ENCODE measurements at regions not wholly inside any gene's neighbourhood (a gene's known extent, or its start where the extent isn't known, plus 50 kb on each side); places are given as distances from the start of the nearest gene placed in this dataset.

GRCh38 chr13:47858042-47859025, 142.7 kb downstream of the SUCLA2 start:
- Histone ChIP-seq H3K27ac (no peak overlapping the region), H3K36me3 (ENCODE audit: insufficient read depth in 1 of 2, low read depth in 1 of 2) (no peaks in the 10 kb centered on the region), H3K9me3 (no peaks in the 10 kb centered on the region), H3K4me3 (no peak overlapping the region), H3K4me1 (no peaks in the 10 kb centered on the region), H3K27me3 (ENCODE audit: insufficient read depth in 3 of 3, low read length in 2 of 3) (peaks cover 0 to 5% (median 0%) of the 10 kb centered on the region in 3 donors)
- intact Hi-C loops (cut with DNase I): no loop called here
- no peak for TF ChIP-seq CTCF (IDR thresholded peaks at IDR 0.05)
- 64 to 70% (median 68%) methylated on average over 9 of the region's 9 CpGs for WGBS, 3 donors
- ATAC-seq (no peak), DNase-seq (no peak)

GRCh38 chr13:47853236-47853635, 147.8 kb downstream of the SUCLA2 start:
- Histone ChIP-seq H3K27me3 (ENCODE audit: insufficient read depth in 3 of 3, low read length in 2 of 3) (no peaks in the 10 kb centered on the region), H3K4me1 (no peaks in the 10 kb centered on the region), H3K4me3 (no peak overlapping the region), H3K27ac (no peak overlapping the region), H3K9me3 (no peaks in the 10 kb centered on the region), H3K36me3 (ENCODE audit: insufficient read depth in 1 of 2, low read depth in 1 of 2) (no peaks in the 10 kb centered on the region)
- TF ChIP-seq CTCF (IDR thresholded peaks at IDR 0.05): no peak
- intact Hi-C loops (cut with DNase I): no loop called here
- WGBS, 3 donors: 88 to 89% (median 89%) methylated on average over 1 of the region's 1 CpG
- ATAC-seq: no peak
- DNase-seq: no peak

- H3K27me3 ChIP-seq (ENCODE audit: insufficient read depth in 3 of 3, low read length in 2 of 3): no peaks in the 10 kb centered on the region
- no peak overlapping the region for H3K4me3 ChIP-seq
- TF ChIP-seq CTCF (IDR thresholded peaks at IDR 0.05): no peak
- no peak for DNase-seq
- H3K36me3 ChIP-seq (ENCODE audit: insufficient read depth in 1 of 2, low read depth in 1 of 2): no peaks in the 10 kb centered on the region
- no peak overlapping the region for H3K27ac ChIP-seq
- intact Hi-C loops (cut with DNase I): no loop called here
- 77 to 91% (median 78%) methylated on average over 4 of the region's 4 CpGs for WGBS, 3 donors
- H3K4me1 ChIP-seq: no peaks in the 10 kb centered on the region
- no peaks in the 10 kb centered on the region for H3K9me3 ChIP-seq
- ATAC-seq: no peak
Measured at GRCh38 chr13:47846886-47847285, 154.2 kb downstream of the SUCLA2 start.

GRCh38 chr13:47845981-47846380, 155.1 kb downstream of the SUCLA2 start:
- TF ChIP-seq CTCF (IDR thresholded peaks at IDR 0.05): no peak
- 85 to 100% (median 100%) methylated on average over 1 of the region's 1 CpG for WGBS, 3 donors
- Histone ChIP-seq H3K9me3 (no peaks in the 10 kb centered on the region), H3K27ac (no peak overlapping the region), H3K4me1 (no peaks in the 10 kb centered on the region), H3K27me3 (ENCODE audit: insufficient read depth in 3 of 3, low read length in 2 of 3) (no peaks in the 10 kb centered on the region), H3K36me3 (ENCODE audit: insufficient read depth in 1 of 2, low read depth in 1 of 2) (no peaks in the 10 kb centered on the region), H3K4me3 (no peak overlapping the region)
- no peak for DNase-seq
- no peak for ATAC-seq
- intact Hi-C loops (cut with DNase I): no loop called here

Measured in psoas muscle (tissue), 7 donors.